ENCODE measurements at regions not wholly inside any gene's neighbourhood (a gene's known extent, or its start where the extent isn't known, plus 50 kb on each side); places are given as distances from the start of the nearest gene placed in this dataset.

GRCh38 chr13:26999499-26999898 is 172.1 kb downstream of the USP12 start:
- Histone ChIP-seq H3K18ac (ENCODE audit: insufficient read length, low read depth, low read length) (no peak overlapping the region), H2BK5ac (ENCODE audit: insufficient read length, low read length) (no peak overlapping the region), H2BK12ac (ENCODE audit: insufficient read length, low read depth, low read length) (no peak overlapping the region), H3K23me2 (ENCODE audit: insufficient read length, low read depth, low read length, poor library complexity, severe bottlenecking) (no peaks in the 10 kb centered on the region), H4K8ac (replicated peaks; ENCODE audit: insufficient read length, low read depth, low read length) (no peak overlapping the region), H4K20me1 (ENCODE audit: control insufficient read depth, insufficient read depth, insufficient read length) (no peaks in the 10 kb centered on the region), H4K91ac (ENCODE audit: insufficient read length, low read depth, low read length) (no peak overlapping the region), H2BK20ac (ENCODE audit: low read depth, low read length, poor library complexity, severe bottlenecking) (no peak overlapping the region), H4K5ac (ENCODE audit: insufficient read length, low read depth, low read length) (no peak overlapping the region), H3K4ac (ENCODE audit: low read depth, low read length) (no peak overlapping the region), H3K79me1 (ENCODE audit: insufficient read depth, low read depth, low read length, poor library complexity, severe bottlenecking) (no peaks in the 10 kb centered on the region), H2BK120ac (ENCODE audit: low read depth, low read length, poor library complexity, severe bottlenecking) (no peak overlapping the region), H3K9ac (ENCODE audit: extremely low read depth, insufficient read length, low read length) (no peak overlapping the region), H3K79me2 (ENCODE audit: insufficient read depth, low read length) (no peaks in the 10 kb centered on the region), H2AFZ (ENCODE audit: low read length) (no peak overlapping the region), H2AK5ac (ENCODE audit: insufficient read length, low read length) (no peak overlapping the region), H3K4me1 (ENCODE audit: insufficient read depth, low read length) (no peaks in the 10 kb centered on the region), H3K56ac (ENCODE audit: insufficient read length, low read depth, low read length) (no peak overlapping the region), H2BK15ac (ENCODE audit: low read depth, low read length) (no peak overlapping the region), H3T11ph (ENCODE audit: low read length) (no peak overlapping the region), H3K23ac (ENCODE audit: insufficient read length, low read depth, low read length) (no peak overlapping the region), H3K27ac (ENCODE audit: insufficient read length, low read depth, low read length) (no peak overlapping the region), H3K14ac (ENCODE audit: insufficient read depth, low read length) (no peak overlapping the region; the same call in 1 of the 2 replicates), H3K4me2 (ENCODE audit: insufficient read depth, insufficient read length, low read length) (no peak overlapping the region), H3K9me3 (ENCODE audit: control insufficient read depth, low read depth, low read length) (no peaks in the 10 kb centered on the region), H3K27me3 (ENCODE audit: insufficient read depth, low read length) (no peaks in the 10 kb centered on the region)
- WGBS (ENCODE audit: extremely low coverage, insufficient read length, low lambda C conversion rate) = no CpG with 5 or more reads among the region's 7 CpGs
- peaks cover 25% of the 10 kb centered on the region for H3K27me3 Mint-ChIP-seq (ENCODE audit: low read depth)
- no peaks in the 10 kb centered on the region for H3K36me3 Mint-ChIP-seq (ENCODE audit: insufficient read depth in 1 of 3, low read depth in 3 of 3)
- H3K9me3 Mint-ChIP-seq = 0 out of 5 replicates have a peak, but pooled peaks cover 0 to 4% of the 10 kb centered on the region in 2 experiments
- no peak for DNase-seq
- H3K4me3 Mint-ChIP-seq = no peak overlapping the region
- no peaks in the 10 kb centered on the region for H3K4me1 Mint-ChIP-seq
- TF ChIP-seq CTCF (conservative IDR thresholded peaks at IDR 0.05) = no peak
- no peak overlapping the region for H3K27ac Mint-ChIP-seq
